Skeletal muscle cell (primary cell): ENCODE measurements at regions not wholly inside any gene's neighbourhood (a gene's known extent, or its start where the extent isn't known, plus 50 kb on each side); places are given as distances from the start of the nearest gene placed in this dataset.
A peak's percentile ranks its signal among the peaks of the same experiment; 100 is the strongest.

Source experiments
- DNase-seq: peaks from one replicate; pipeline ENCODE4 v3.0.0-alpha.2; 2010; ENCODE audit warnings: low read depth
- H3K4me3 ChIP-seq: 2 replicates; pipeline ENCODE4 v1.5.1; 2011; ENCODE audit warnings: low read depth, mild to moderate bottlenecking, control low read depth, low read length, moderate library complexity

- DNase-seq = no peak
- no peak overlapping the region for H3K4me3 ChIP-seq
Observed at GRCh38 chrX:4964112-4964511, 1250.7 kb upstream of the PRKX start.

GRCh38 chrX:4963432-4963831 lies 1250.0 kb upstream of the PRKX start:
- H3K4me3 ChIP-seq = no peak overlapping the region
- DNase-seq = no peak

- no peak for DNase-seq
- H3K4me3 ChIP-seq = no peak overlapping the region
Observed at GRCh38 chrX:4944767-4945166, 1231.3 kb upstream of the PRKX start.

GRCh38 chrX:4936315-4936714 lies 1222.9 kb upstream of the PRKX start:
- no peak for DNase-seq
- no peak overlapping the region for H3K4me3 ChIP-seq

- DNase-seq = no peak
Observed at GRCh38 chrX:4935846-4936245, 1222.4 kb upstream of the PRKX start.

GRCh38 chrX:4935401-4935800 lies 1222.0 kb upstream of the PRKX start:
- no peak overlapping the region for H3K4me3 ChIP-seq
- DNase-seq = no peak

More at GRCh38 chrX:4935846-4936245, 1222.4 kb upstream of the PRKX start:
- no peak overlapping the region for H3K4me3 ChIP-seq

GRCh38 chrX:4932790-4933189 lies 1219.3 kb upstream of the PRKX start:
- peak; percentile 31 for DNase-seq

GRCh38 chrX:4930426-4930825 lies 1217.0 kb upstream of the PRKX start:
- no peak for DNase-seq
- H3K4me3 ChIP-seq = no peak overlapping the region

More at GRCh38 chrX:4932790-4933189, 1219.3 kb upstream of the PRKX start:
- no peak overlapping the region for H3K4me3 ChIP-seq

GRCh38 chrX:4925911-4926310 lies 1212.5 kb upstream of the PRKX start:
- DNase-seq = no peak

GRCh38 chrX:4909348-4909747 lies 1195.9 kb upstream of the PRKX start:
- DNase-seq = no peak
- H3K4me3 ChIP-seq = no peak overlapping the region

More at GRCh38 chrX:4925911-4926310, 1212.5 kb upstream of the PRKX start:
- no peak overlapping the region for H3K4me3 ChIP-seq

GRCh38 chrX:4905576-4905975 lies 1192.1 kb upstream of the PRKX start:
- DNase-seq = no peak
- no peak overlapping the region for H3K4me3 ChIP-seq

- no peak for DNase-seq
- no peak overlapping the region for H3K4me3 ChIP-seq
Observed at GRCh38 chrX:4881277-4881676, 1167.8 kb upstream of the PRKX start.

- DNase-seq = no peak
- H3K4me3 ChIP-seq = no peak overlapping the region
Observed at GRCh38 chrX:4878640-4879039, 1165.2 kb upstream of the PRKX start.

GRCh38 chrX:4876268-4876667 lies 1162.8 kb upstream of the PRKX start:
- no peak overlapping the region for H3K4me3 ChIP-seq
- no peak for DNase-seq

GRCh38 chrX:4851534-4851933 lies 1138.1 kb upstream of the PRKX start:
- no peak for DNase-seq
- no peak overlapping the region for H3K4me3 ChIP-seq

GRCh38 chrX:4850312-4850711 lies 1136.9 kb upstream of the PRKX start:
- H3K4me3 ChIP-seq = no peak overlapping the region
- no peak for DNase-seq

- H3K4me3 ChIP-seq = no peak overlapping the region
- no peak for DNase-seq
Observed at GRCh38 chrX:4844376-4844775, 1130.9 kb upstream of the PRKX start.

- no peak overlapping the region for H3K4me3 ChIP-seq
- DNase-seq = no peak
Observed at GRCh38 chrX:4841216-4841745, 1127.8 kb upstream of the PRKX start.

GRCh38 chrX:4831574-4831973 lies 1118.1 kb upstream of the PRKX start:
- DNase-seq = no peak
- H3K4me3 ChIP-seq = no peak overlapping the region

GRCh38 chrX:4830880-4831557 lies 1117.6 kb upstream of the PRKX start:
- no peak for DNase-seq
- no peak overlapping the region for H3K4me3 ChIP-seq

GRCh38 chrX:4825550-4825949 lies 1112.1 kb upstream of the PRKX start:
- H3K4me3 ChIP-seq = no peak overlapping the region
- no peak for DNase-seq
